B cell (primary cell): ENCODE measurements at regions not wholly inside any gene's neighbourhood (a gene's known extent, or its start where the extent isn't known, plus 50 kb on each side); places are given as distances from the start of the nearest gene placed in this dataset.

Source experiments
- CTCF ChIP-seq: fragments of 200-600 bp; IDR thresholded peaks from one replicate; pipeline ENCODE4 v1.8.0; 2022; ENCODE audit warnings: antibody characterized with exemption, mild to moderate bottlenecking
- EZH2 ChIP-seq: IDR thresholded peaks from 2 replicates; pipeline ENCODE4 v1.6.1; 2012; ENCODE audit warnings: borderline replicate concordance, low read depth, mild to moderate bottlenecking, moderate library complexity, low read length; ENCODE audit not compliant: insufficient read depth, poor library complexity, severe bottlenecking

DNA sequence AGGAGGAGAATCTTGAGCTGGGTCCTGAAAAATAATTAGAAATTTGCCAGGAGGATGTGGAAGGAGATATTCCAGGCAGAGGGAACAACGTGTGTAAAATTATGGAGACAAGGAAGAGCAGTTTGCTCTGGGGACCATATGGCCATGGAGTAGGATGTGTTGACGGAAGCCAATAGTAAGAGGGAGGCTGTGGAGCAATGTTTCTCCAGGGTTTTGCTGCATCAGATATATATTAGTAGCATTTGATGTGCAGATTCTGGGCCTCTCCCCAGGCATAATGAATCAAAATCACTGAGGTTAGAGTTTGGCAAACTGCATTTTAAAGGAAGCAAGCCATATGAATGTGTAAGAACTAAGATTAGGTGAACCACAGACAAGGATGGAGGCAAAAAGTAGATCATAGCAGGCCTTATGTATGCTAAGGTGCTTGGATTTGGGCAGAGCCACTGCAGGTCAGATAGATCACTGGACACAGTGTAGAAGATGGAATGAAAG is 192.9 kb upstream of the IL12A start:
- TF ChIP-seq CTCF (no peak), EZH2 (no peak)
